HG03159 (cell line): ENCODE measurements at regions not wholly inside any gene's neighbourhood (a gene's known extent, or its start where the extent isn't known, plus 50 kb on each side); places are given as distances from the start of the nearest gene placed in this dataset.

Experiments
- ATAC-seq: cut with Tn5 transposase; IDR thresholded peaks from one replicate; pipeline ENCODE4 v1.9.1; 2021; ENCODE audit warnings: mild to moderate bottlenecking, moderate library complexity; ENCODE audit not compliant: unreplicated experiment

GRCh38 chr1:195462152-195462551, 1146.1 kb downstream of the KCNT2 start:
- no peak for ATAC-seq

GRCh38 chr1:195458365-195458764, 1149.9 kb downstream of the KCNT2 start:
- ATAC-seq: no peak

- no peak for ATAC-seq
Observed at GRCh38 chr1:195450794-195451193, 1157.4 kb downstream of the KCNT2 start.

GRCh38 chr1:195439661-195440060, 1168.6 kb downstream of the KCNT2 start:
- no peak for ATAC-seq

- ATAC-seq: no peak
Observed at GRCh38 chr1:195434566-195435203, 1173.6 kb downstream of the KCNT2 start.

GRCh38 chr1:195430826-195431225, 1177.4 kb downstream of the KCNT2 start:
- no peak for ATAC-seq

- ATAC-seq: no peak
Observed at GRCh38 chr1:195428927-195429326, 1179.3 kb downstream of the KCNT2 start.

- no peak for ATAC-seq
Observed at GRCh38 chr1:195415584-195415983, 1192.7 kb downstream of the KCNT2 start.

- ATAC-seq: no peak
Observed at GRCh38 chr1:195394567-195394966, 1213.7 kb downstream of the KCNT2 start.

GRCh38 chr1:195376190-195376589, 1232.0 kb downstream of the KCNT2 start:
- ATAC-seq: no peak

- ATAC-seq: no peak
Observed at GRCh38 chr1:195373856-195374255, 1234.4 kb downstream of the KCNT2 start.

GRCh38 chr1:195345149-195345548, 1263.1 kb downstream of the KCNT2 start:
- ATAC-seq: no peak

- no peak for ATAC-seq
Observed at GRCh38 chr1:195337646-195338045, 1270.6 kb downstream of the KCNT2 start.

GRCh38 chr1:195336812-195337211, 1271.4 kb downstream of the KCNT2 start:
- no peak for ATAC-seq

GRCh38 chr1:195335541-195335940, 1272.7 kb downstream of the KCNT2 start:
- no peak for ATAC-seq

GRCh38 chr1:195332102-195332501, 1276.1 kb downstream of the KCNT2 start:
- no peak for ATAC-seq

- ATAC-seq: no peak
Observed at GRCh38 chr1:195328681-195329080, 1279.6 kb downstream of the KCNT2 start.

- no peak for ATAC-seq
Observed at GRCh38 chr1:195328102-195328501, 1280.1 kb downstream of the KCNT2 start.

GRCh38 chr1:195327361-195327760, 1280.9 kb downstream of the KCNT2 start:
- ATAC-seq: no peak

GRCh38 chr1:195326325-195326724, 1281.9 kb downstream of the KCNT2 start:
- ATAC-seq: no peak

- no peak for ATAC-seq
Observed at GRCh38 chr1:195325181-195325580, 1283.1 kb downstream of the KCNT2 start.

GRCh38 chr1:195306281-195306680, 1302.0 kb downstream of the KCNT2 start:
- no peak for ATAC-seq

- ATAC-seq: no peak
Observed at GRCh38 chr1:195294911-195295310, 1313.3 kb downstream of the KCNT2 start.
